H1 (cell line): ENCODE measurements at regions not wholly inside any gene's neighbourhood (a gene's known extent, or its start where the extent isn't known, plus 50 kb on each side); places are given as distances from the start of the nearest gene placed in this dataset.

Source experiments
- CREB1 ChIP-seq: IDR thresholded peaks from 2 replicates; pipeline ENCODE4 v1.6.1; 2012; ENCODE audit warnings: inconsistent platforms
- KDM1A ChIP-seq: fragments of 200-600, 300-600 bp; sonication (generic); IDR thresholded peaks from 2 replicates; pipeline ENCODE4 v1.7.1; 2016; ENCODE audit warnings: mild to moderate bottlenecking, low read length, borderline replicate concordance

GRCh38 chr20:63141531-63141930 lies 74.4 kb downstream of the YTHDF1 start:
- TF ChIP-seq KDM1A (no peak), CREB1 (no peak)
